ENCODE measurements at regions not wholly inside any gene's neighbourhood (a gene's known extent, or its start where the extent isn't known, plus 50 kb on each side); places are given as distances from the start of the nearest gene placed in this dataset.

DNA sequence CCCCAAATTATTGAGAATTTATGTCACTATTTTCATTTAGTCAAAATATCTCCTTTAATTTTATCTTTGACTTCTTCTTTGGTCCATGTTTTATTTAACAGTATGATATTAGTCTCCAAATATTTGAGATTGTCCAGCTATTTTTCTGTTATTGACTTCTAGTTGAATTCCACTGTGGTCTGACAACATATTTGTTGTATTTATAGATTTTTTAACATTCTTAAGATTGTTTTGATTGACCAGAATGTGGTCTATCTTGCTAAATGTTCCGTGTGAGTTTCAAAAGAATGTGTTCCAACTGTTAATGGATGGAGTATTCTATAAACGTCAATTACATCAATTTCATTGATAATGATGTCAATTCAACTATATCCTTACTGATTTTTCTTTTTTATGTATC is 1452.1 kb downstream of the SUCLG1 start:
- H3K27ac ChIP-seq, result no peak overlapping the region
- no peak for DNase-seq (ENCODE audit: low spot score)
- TF ChIP-seq, protein P1, sequence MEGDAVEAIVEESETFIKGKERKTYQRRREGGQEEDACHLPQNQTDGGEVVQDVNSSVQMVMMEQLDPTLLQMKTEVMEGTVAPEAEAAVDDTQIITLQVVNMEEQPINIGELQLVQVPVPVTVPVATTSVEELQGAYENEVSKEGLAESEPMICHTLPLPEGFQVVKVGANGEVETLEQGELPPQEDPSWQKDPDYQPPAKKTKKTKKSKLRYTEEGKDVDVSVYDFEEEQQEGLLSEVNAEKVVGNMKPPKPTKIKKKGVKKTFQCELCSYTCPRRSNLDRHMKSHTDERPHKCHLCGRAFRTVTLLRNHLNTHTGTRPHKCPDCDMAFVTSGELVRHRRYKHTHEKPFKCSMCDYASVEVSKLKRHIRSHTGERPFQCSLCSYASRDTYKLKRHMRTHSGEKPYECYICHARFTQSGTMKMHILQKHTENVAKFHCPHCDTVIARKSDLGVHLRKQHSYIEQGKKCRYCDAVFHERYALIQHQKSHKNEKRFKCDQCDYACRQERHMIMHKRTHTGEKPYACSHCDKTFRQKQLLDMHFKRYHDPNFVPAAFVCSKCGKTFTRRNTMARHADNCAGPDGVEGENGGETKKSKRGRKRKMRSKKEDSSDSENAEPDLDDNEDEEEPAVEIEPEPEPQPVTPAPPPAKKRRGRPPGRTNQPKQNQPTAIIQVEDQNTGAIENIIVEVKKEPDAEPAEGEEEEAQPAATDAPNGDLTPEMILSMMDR (IDR thresholded peaks at IDR 0.05), result no peak
- H3K4me3 ChIP-seq, result no peak overlapping the region

DNA sequence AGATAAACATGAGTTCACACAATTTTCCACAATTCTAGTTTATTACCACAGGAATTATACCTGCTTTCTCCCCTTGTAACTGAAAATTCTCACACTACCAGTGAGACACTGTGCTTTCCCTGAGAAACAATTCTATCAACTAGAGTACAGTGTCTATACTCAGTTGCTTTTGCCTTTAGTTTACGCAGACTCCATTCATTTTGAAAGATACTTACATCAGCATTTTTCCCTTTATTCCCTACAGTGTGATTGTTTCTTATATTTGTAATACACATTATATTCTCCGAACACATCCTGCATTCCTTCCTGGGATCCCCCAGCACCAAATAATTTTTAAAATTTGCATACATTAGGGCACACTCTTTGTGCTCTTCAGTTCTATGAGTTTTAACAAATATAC is 1455.5 kb downstream of the SUCLG1 start:
- DNase-seq (ENCODE audit: low spot score), result no peak
- Histone ChIP-seq H3K4me3 (no peak overlapping the region), H3K27ac (no peak overlapping the region)
- TF ChIP-seq, protein P1 (IDR thresholded peaks at IDR 0.05), result no peak

DNA sequence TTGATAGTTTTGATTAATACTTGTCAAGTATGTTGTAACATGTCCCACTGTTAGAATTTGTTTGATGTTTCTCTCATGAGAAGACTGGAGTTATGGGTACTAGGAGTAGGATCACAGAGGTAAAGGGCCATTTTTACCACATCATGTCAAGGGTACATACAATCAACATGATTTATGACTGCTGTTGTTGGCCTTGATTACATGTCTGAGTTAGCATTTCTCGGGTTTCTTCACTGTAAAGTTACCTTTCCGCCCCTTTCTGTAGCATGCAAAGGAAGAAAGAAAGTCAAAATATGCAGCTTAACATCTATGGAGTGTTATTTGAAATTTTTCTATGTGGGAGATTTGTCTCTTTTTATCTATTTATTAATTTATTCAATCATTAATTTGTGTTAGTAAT is 1456.4 kb downstream of the SUCLG1 start:
- TF ChIP-seq, protein P1 (IDR thresholded peaks at IDR 0.05), result no peak
- DNase-seq (ENCODE audit: low spot score), result no peak
- no peak overlapping the region for H3K4me3 ChIP-seq
- no peak overlapping the region for H3K27ac ChIP-seq

DNA sequence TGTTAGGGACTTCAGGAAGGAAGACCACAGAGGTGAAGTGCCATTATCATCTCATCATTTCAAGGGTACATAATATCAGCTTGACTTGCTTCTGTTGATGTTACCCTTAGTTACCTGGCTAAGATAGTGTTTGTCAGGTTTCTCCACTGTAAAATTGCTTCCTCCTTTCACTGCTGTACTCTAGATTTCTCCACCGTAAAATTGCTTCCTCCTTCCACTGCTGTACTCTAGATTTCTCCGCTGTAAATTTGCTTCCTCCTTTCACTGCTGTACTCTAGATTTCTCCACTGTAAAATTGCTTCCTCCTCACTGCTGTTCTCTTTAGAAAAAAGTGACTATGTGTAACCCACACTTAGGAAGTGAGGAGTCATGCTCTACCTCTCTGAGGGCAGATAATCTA is 1460.3 kb downstream of the SUCLG1 start:
- H3K4me3 ChIP-seq, result no peak overlapping the region
- no peak for DNase-seq (ENCODE audit: low spot score)
- no peak overlapping the region for H3K27ac ChIP-seq
- TF ChIP-seq, protein P1 (IDR thresholded peaks at IDR 0.05), result no peak

DNA sequence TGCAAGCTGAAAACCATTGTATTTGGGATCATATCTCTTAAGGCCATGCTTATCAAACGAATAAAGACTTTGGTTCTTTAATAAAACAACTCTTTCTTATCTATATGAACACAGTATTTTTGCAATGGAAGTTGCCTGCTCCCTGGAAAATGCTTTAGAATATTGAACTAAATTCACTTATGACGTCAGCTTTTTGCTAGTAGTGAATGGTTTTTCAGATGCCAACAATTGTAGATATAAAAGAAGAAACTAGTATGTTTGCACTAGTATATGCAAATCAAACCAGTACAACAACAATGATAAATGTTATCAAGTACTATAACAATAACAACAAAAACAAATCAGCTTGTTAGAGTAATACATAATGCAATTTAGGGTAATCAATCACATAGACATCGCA is 1462.9 kb downstream of the SUCLG1 start:
- TF ChIP-seq, protein P1 (IDR thresholded peaks at IDR 0.05), result no peak
- no peak for DNase-seq (ENCODE audit: low spot score)
- no peak overlapping the region for H3K4me3 ChIP-seq

DNA sequence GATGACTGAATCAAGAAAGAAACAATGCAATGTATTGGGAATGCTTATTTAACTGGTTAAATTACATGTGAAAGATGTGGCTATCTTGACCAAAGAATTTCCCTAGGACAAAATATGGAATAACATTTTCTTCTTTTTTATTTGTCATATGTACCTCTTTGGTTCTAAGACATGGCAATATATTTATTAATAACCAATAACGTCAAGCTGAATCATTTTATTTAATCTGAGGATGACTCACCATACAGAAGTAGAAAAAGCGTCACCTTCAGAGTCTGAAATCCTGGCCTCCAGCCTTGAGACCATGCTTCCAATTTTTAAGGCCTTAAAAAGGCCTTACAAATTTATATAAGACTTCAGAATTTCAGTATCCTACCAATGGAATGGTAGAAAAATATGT is 1464.9 kb downstream of the SUCLG1 start:
- no peak for DNase-seq (ENCODE audit: low spot score)
- H3K27ac ChIP-seq, result no peak overlapping the region
- TF ChIP-seq, protein P1 (IDR thresholded peaks at IDR 0.05), result no peak
- no peak overlapping the region for H3K4me3 ChIP-seq

More for the DNA sequence above, 1462.9 kb downstream of the SUCLG1 start:
- H3K27ac ChIP-seq, result no peak overlapping the region

DNA sequence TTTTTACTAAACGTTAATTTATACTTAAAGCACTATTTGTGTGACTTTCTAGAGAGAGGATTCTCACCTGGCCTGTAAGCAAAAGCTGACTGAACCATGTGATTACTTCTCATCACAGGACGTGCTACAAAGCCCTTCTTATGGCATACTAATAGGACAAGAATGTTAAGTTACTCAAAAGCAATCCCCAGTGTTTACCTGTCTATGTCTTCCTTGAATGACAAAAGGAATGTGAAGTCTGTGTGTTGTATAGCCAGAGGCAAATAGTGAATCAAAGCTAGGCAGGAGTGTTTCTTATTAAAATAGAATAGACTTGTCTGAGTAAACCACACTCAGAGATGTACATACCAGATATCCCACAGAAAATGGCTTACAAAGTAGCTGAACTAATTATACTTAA is 1465.5 kb downstream of the SUCLG1 start:
- H3K27ac ChIP-seq, result no peak overlapping the region
- no peak for DNase-seq (ENCODE audit: low spot score)
- H3K4me3 ChIP-seq, result no peak overlapping the region
- TF ChIP-seq, protein P1 (IDR thresholded peaks at IDR 0.05), result no peak

Data from coronary artery (tissue), 2 donors.